ENCODE measurements at regions not wholly inside any gene's neighbourhood (a gene's known extent, or its start where the extent isn't known, plus 50 kb on each side); places are given as distances from the start of the nearest gene placed in this dataset.

- H3K27me3 ChIP-seq = no peaks in the 10 kb centered on the region
- no peak for TF ChIP-seq POLR2A (IDR thresholded peaks at IDR 0.05)
- no peak for TF ChIP-seq POLR2AphosphoS5 (IDR thresholded peaks at IDR 0.05)
- no peak for TF ChIP-seq EP300 (IDR thresholded peaks at IDR 0.05)
- TF ChIP-seq CTCF (IDR thresholded peaks at IDR 0.05) = no peak
- no peaks in the 10 kb centered on the region for H3K4me1 ChIP-seq
- intact Hi-C loops (cut with DNase I; ENCODE audit: low total_unique reads) = no loop called here
- no peaks in the 10 kb centered on the region for H3K9me3 ChIP-seq
- H3K27ac ChIP-seq = no peak overlapping the region
- WGBS, 5 donors = 67 to 83% (median 80%) methylated on average over 1 of the region's 1 CpG
- no peaks in the 10 kb centered on the region for H3K36me3 ChIP-seq
- no peak for DNase-seq
- H3K4me3 ChIP-seq = no peak overlapping the region
These were observed 104.3 kb upstream of the SLC38A4 start for GRCh38 chr12:46930101-46930500.

- H3K4me1 ChIP-seq = no peaks in the 10 kb centered on the region
- no peaks in the 10 kb centered on the region for H3K27me3 ChIP-seq
- H3K27ac ChIP-seq = no peak overlapping the region
- no peaks in the 10 kb centered on the region for H3K36me3 ChIP-seq
- peak in 1 of 2 donors; percentile 76 for DNase-seq
- intact Hi-C loops (cut with DNase I; ENCODE audit: low total_unique reads) = no loop called here
- H3K9me3 ChIP-seq = no peaks in the 10 kb centered on the region
- no peak for TF ChIP-seq POLR2AphosphoS5 (IDR thresholded peaks at IDR 0.05)
- no peak for TF ChIP-seq EP300 (IDR thresholded peaks at IDR 0.05)
- TF ChIP-seq CTCF (IDR thresholded peaks at IDR 0.05) = peak in 3 of 7 experiments; percentile 11 to 44 (median 14)
- 23 to 41% (median 35%) methylated on average over 1 of the region's 1 CpG for WGBS, 5 donors
- no peak overlapping the region for H3K4me3 ChIP-seq
These were observed 108.2 kb upstream of the SLC38A4 start for GRCh38 chr12:46933947-46934346.

- Histone ChIP-seq H3K9me3 (no peaks in the 10 kb centered on the region), H3K4me3 (no peak overlapping the region), H3K36me3 (no peaks in the 10 kb centered on the region), H3K27ac (no peak overlapping the region), H3K27me3 (no peaks in the 10 kb centered on the region), H3K4me1 (no peaks in the 10 kb centered on the region)
- intact Hi-C loops (cut with DNase I; ENCODE audit: low total_unique reads) = no loop called here
- 71 to 76% (median 72%) methylated on average over 10 of the region's 10 CpGs for WGBS, 5 donors
- no peak for DNase-seq
- TF ChIP-seq CTCF (IDR thresholded peaks at IDR 0.05) (no peak), POLR2A (IDR thresholded peaks at IDR 0.05) (no peak), POLR2AphosphoS5 (IDR thresholded peaks at IDR 0.05) (no peak), EP300 (IDR thresholded peaks at IDR 0.05) (no peak)
These were observed 108.7 kb upstream of the SLC38A4 start for GRCh38 chr12:46934374-46935111.

GRCh38 chr12:46935271-46935847, 109.6 kb upstream of the SLC38A4 start:
- intact Hi-C loops (cut with DNase I; ENCODE audit: low total_unique reads) = no loop called here
- 59 to 69% (median 67%) methylated on average over 3 of the region's 3 CpGs for WGBS, 5 donors
- H3K27me3 ChIP-seq = no peaks in the 10 kb centered on the region
- H3K4me1 ChIP-seq = no peaks in the 10 kb centered on the region
- TF ChIP-seq EP300 (IDR thresholded peaks at IDR 0.05) (no peak), POLR2A (IDR thresholded peaks at IDR 0.05) (no peak), CTCF (IDR thresholded peaks at IDR 0.05) (no peak), POLR2AphosphoS5 (IDR thresholded peaks at IDR 0.05) (no peak)
- H3K4me3 ChIP-seq = no peak overlapping the region
- no peak for DNase-seq
- H3K27ac ChIP-seq = no peak overlapping the region
- no peaks in the 10 kb centered on the region for H3K9me3 ChIP-seq
- no peaks in the 10 kb centered on the region for H3K36me3 ChIP-seq

Data from stomach (tissue), 8 donors.